K562 (cell line): ENCODE measurements at regions not wholly inside any gene's neighbourhood (a gene's known extent, or its start where the extent isn't known, plus 50 kb on each side); places are given as distances from the start of the nearest gene placed in this dataset.

Experiments used
- ATAC-seq: fragments of 200-7000 bp; cut with Tn5 transposase; 3 replicates; pipeline ENCODE4 v1.9.1; 2020; ENCODE audit warnings: moderate library complexity
- BruUV-seq: library from RNA; stranded (reverse); fragments of 400-500 nt; replicated peaks from 2 replicates; lab custom pipeline; 2021; lab: Mats Ljungman, UMichigan
- CTCF ChIA-PET: fragments of 300-600 bp; formaldehyde crosslinking; extraction: SDS; loops from one replicate; lab custom pipeline; 2021; ENCODE audit warnings: low intra/inter-chr PET ratio; lab: Yijun Ruan, JAX
- POLR2A ChIA-PET: fragments of 300-600, 350-650 bp; sonication (Branson Sonifier 250); formaldehyde crosslinking; extraction: SDS; loops from one replicate; lab custom pipeline; 2021; ENCODE audit warnings: antibody characterized with exemption, inconsistent platforms; lab: Yijun Ruan, JAX
- DNase-seq, 4 experiments: peaks; one replicate each; pipeline versions ENCODE4 v3.0.0 to v3.0.0-alpha.2; 2011 to 2018; ENCODE audit warnings: low spot score in 3 of 4, mixed read lengths in 3 of 4; ENCODE audit errors: extremely low read depth in 1 of 4
- FAIRE-seq: peaks from 2 replicates; lab custom pipeline; 2011; peaks lifted over from hg19 to GRCh38; lab: Jason Lieb, UNC
- H2AFZ ChIP-seq: 2 replicates; pipeline ENCODE4 v1.6.0; 2011; ENCODE audit warnings: low read depth, low read length, control low read depth, inconsistent platforms
- H3K27ac ChIP-seq: fragments of 200-600 bp; 3 replicates; pipeline ENCODE4 v1.8.0; 2011; ENCODE audit warnings: low read depth, mild to moderate bottlenecking, control low read depth, inconsistent platforms, low read length, moderate library complexity, mixed read lengths; ENCODE audit errors: extremely low read depth
- H3K27me3 ChIP-seq, 2 experiments: fragments of 300-600 bp in 1 of 2; 2 replicates in 1 of 2; 3 replicates in 1 of 2; pipeline versions ENCODE4 v1.6.0 to v1.8.0; 2011; ENCODE audit warnings: inconsistent platforms in 2 of 2, low read length in 2 of 2, mild to moderate bottlenecking in 1 of 2, mixed read lengths in 1 of 2, moderate library complexity in 1 of 2; ENCODE audit not compliant: control insufficient read depth in 2 of 2, insufficient read depth in 2 of 2
- H3K36me3 ChIP-seq: fragments of 300-600 bp; 3 replicates; pipeline ENCODE4 v1.8.0; 2011; ENCODE audit warnings: mild to moderate bottlenecking, low read length, inconsistent platforms; ENCODE audit not compliant: control insufficient read depth, insufficient read depth
- H3K4me1 ChIP-seq, 2 experiments: fragments of 200-600 bp in 1 of 2; replicated peaks in 1 of 2; 2 replicates in 1 of 2; 3 replicates in 1 of 2; pipeline versions ENCODE4 v1.5.1 to v1.8.0; 2011; ENCODE audit warnings: inconsistent platforms in 2 of 2, low read length in 2 of 2, mild to moderate bottlenecking in 1 of 2, mixed read lengths in 1 of 2, moderate library complexity in 1 of 2; ENCODE audit not compliant: control insufficient read depth in 2 of 2, insufficient read depth in 2 of 2
- H3K4me2 ChIP-seq: 2 replicates; pipeline ENCODE4 v1.6.1; 2011; ENCODE audit warnings: low read length, control low read depth, inconsistent platforms, mixed read lengths; ENCODE audit not compliant: insufficient read depth
- H3K4me3 ChIP-seq: fragments of 200-600 bp; sonication (generic), shearing (Covaris generic); 2 replicates; pipeline ENCODE4 v1.5.1; 2016; ENCODE audit warnings: control low read depth, inconsistent platforms
- H3K79me2 ChIP-seq: fragments of 200-600 bp; 3 replicates; pipeline ENCODE4 v1.8.0; 2011; ENCODE audit warnings: low read length, inconsistent platforms; ENCODE audit not compliant: control insufficient read depth, insufficient read depth
- H3K9ac ChIP-seq, 2 experiments: 2 replicates each; pipeline versions ENCODE4 v1.6.0 to v1.6.1; 2011; ENCODE audit warnings: low read depth in 2 of 2, low read length in 2 of 2, control low read depth in 1 of 2, inconsistent platforms in 1 of 2, mild to moderate bottlenecking in 1 of 2, mixed read lengths in 1 of 2; ENCODE audit not compliant: insufficient read depth in 1 of 2
- H3K9me1 ChIP-seq: one replicate; pipeline ENCODE4 v1.6.0; 2011; ENCODE audit warnings: inconsistent platforms, mild to moderate bottlenecking, low read length, moderate library complexity; ENCODE audit not compliant: control insufficient read depth, insufficient read depth
- H3K9me3 ChIP-seq: replicated peaks from 2 replicates; pipeline ENCODE4 v1.5.1; 2011; ENCODE audit warnings: low read depth, low read length, inconsistent platforms; ENCODE audit not compliant: control insufficient read depth, insufficient read depth
- H4K20me1 ChIP-seq: replicated peaks from 2 replicates; pipeline ENCODE4 v1.6.1; 2011; ENCODE audit warnings: low read length, inconsistent platforms, mixed read lengths; ENCODE audit not compliant: control insufficient read depth, insufficient read depth
- DLX4 ChIP-seq: fragments of 250-450 bp; sonication (Bioruptor Pico); IDR thresholded peaks from 2 replicates; pipeline ENCODE4 v1.6.1; 2021; ENCODE audit warnings: mild to moderate bottlenecking
- KAT2B ChIP-seq: IDR thresholded peaks from one replicate; pipeline ENCODE4 v1.6.1; 2012; ENCODE audit warnings: low read depth, mild to moderate bottlenecking, control low read depth, inconsistent platforms, low read length, moderate library complexity
- MNT ChIP-seq, 2 experiments: fragments of 450-650 bp; conservative IDR thresholded peaks; 2 replicates each; pipeline ENCODE4 v1.6.1; 2017; ENCODE audit warnings: mild to moderate bottlenecking in 2 of 2, moderate library complexity in 2 of 2
- SMARCB1 ChIP-seq: IDR thresholded peaks from 2 replicates; pipeline ENCODE4 v1.6.1; 2011; ENCODE audit warnings: improper control_type of control experiment, low read depth; ENCODE audit not compliant: insufficient read length
- SRF ChIP-seq, 2 experiments: fragments of 250-450, 450-650 bp in 1 of 2; sonication (Bioruptor Pico) in 1 of 2; sonication (generic) in 1 of 2; formaldehyde crosslinking; IDR thresholded peaks; 2 replicates each; pipeline versions ENCODE4 v1.5.0 to v1.5.1; 2020 to 2022; ENCODE audit warnings: mild to moderate bottlenecking in 1 of 2, missing genetic modification reagents in 1 of 2
- SRSF1 ChIP-seq: fragments of 200-400 bp; formaldehyde crosslinking; IDR thresholded peaks from 2 replicates; pipeline ENCODE4 v1.6.1; 2017; ENCODE audit warnings: mild to moderate bottlenecking, low read depth, low read length, moderate library complexity
- ZNF644 ChIP-seq: fragments of 200-800 bp; sonication (Bioruptor generic); IDR thresholded peaks from 2 replicates; pipeline ENCODE4 v1.6.1; 2016; ENCODE audit warnings: low read depth, missing genetic modification characterization, missing compliant biosample characterization
- WGBS: fragments of 100-300 bp; shearing (Covaris generic); methylation state at CpG from one replicate; pipeline ENCODE4 v1.1.6; 2016; ENCODE audit warnings: low coverage, mixed read lengths; ENCODE audit not compliant: insufficient coverage; ENCODE audit errors: missing lambda C conversion rate; 5-methylcytosine and 5-hydroxymethylcytosine counted together
- in situ Hi-C: fragments of 300-500 bp; cut with MboI; formaldehyde crosslinking; loops from 4 replicates; pipeline ENCODE4 v1.15.0; 2018; ENCODE audit warnings: inconsistent platforms, mixed read lengths
- intact Hi-C: fragments of 100-400 bp; cut with micrococcal nuclease; formaldehyde crosslinking; loops from 2 replicates; pipeline ENCODE4 v1.14.2; 2022
- TF ChIP-seq, protein P1 (sequence below): sonication (generic); formaldehyde crosslinking; IDR thresholded peaks from 2 replicates; pipeline ENCODE4 v1.8.0; 2022; ENCODE audit warnings: missing genetic modification reagents, mild to moderate bottlenecking, borderline replicate concordance

GRCh38 chr3:127072971-127073783, 90.3 kb downstream of the PLXNA1 start (continued):
- TF ChIP-seq, protein P1, sequence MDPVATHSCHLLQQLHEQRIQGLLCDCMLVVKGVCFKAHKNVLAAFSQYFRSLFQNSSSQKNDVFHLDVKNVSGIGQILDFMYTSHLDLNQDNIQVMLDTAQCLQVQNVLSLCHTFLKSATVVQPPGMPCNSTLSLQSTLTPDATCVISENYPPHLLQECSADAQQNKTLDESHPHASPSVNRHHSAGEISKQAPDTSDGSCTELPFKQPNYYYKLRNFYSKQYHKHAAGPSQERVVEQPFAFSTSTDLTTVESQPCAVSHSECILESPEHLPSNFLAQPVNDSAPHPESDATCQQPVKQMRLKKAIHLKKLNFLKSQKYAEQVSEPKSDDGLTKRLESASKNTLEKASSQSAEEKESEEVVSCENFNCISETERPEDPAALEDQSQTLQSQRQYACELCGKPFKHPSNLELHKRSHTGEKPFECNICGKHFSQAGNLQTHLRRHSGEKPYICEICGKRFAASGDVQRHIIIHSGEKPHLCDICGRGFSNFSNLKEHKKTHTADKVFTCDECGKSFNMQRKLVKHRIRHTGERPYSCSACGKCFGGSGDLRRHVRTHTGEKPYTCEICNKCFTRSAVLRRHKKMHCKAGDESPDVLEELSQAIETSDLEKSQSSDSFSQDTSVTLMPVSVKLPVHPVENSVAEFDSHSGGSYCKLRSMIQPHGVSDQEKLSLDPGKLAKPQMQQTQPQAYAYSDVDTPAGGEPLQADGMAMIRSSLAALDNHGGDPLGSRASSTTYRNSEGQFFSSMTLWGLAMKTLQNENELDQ (CRISPR knock-in tag): no peak
- TF ChIP-seq SMARCB1: no peak
- TF ChIP-seq SRSF1: no peak
- no peak for TF ChIP-seq SRF (CRISPR knock-in tag; IDR thresholded peaks at IDR 0.05)

DNA sequence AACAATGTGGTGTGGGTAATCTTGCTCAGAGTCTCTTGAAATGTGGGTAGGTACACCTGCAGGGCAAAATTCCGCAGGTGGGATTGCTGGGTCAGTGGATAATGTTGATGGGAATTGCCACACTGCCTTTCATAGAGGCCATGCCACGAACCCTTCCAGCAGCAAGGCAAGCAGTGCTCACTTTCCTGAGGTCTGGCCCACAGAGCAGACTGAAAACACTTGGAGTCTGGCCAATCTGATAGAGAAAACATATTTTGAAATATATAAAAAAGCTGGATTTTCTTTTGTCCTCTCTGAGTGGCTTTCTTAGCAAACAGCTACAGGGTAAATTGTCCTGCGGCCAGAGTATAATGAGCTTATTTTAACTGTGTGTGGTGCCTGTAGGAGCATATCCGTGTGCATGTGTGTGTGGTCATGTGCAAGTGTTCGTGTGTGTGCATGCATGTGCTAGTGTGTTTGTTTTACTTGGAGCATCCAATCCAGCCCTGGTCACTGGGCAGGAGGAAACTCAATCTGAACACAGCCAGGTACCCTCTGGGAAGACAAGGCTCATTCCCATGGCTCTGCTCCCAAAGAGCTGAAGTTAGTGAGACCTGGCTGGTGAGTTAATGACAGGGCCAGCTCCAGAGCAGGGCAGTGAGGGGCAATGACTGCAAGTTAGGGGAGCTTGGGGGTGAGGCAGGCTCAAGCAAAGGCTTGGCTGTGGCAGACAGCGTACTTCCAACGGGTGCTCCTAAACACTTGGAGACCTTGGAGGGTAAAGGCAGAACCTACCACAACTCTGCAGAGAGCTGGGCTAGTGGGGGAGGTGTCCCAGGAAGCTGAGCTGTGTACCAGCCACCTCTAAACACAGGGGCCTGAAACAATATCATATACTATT, 91.3 kb downstream of the PLXNA1 start:
- H3K27ac ChIP-seq: no peak overlapping the region
- ChIA-PET POLR2A (no interaction called here), CTCF (no interaction called here)
- H3K36me3 ChIP-seq: no peaks in the 10 kb centered on the region
- H3K4me3 ChIP-seq: no peak overlapping the region
- no TSS peak for BruUV-seq
- H3K4me1 ChIP-seq: peaks cover 0 to 8% of the 10 kb centered on the region in 2 experiments; a peak in 2 of 5 replicates
- FAIRE-seq: no peak
- WGBS: 4% methylated on average over 6 of the region's 7 CpGs
- in situ Hi-C loops: no loop called here
- no peak for ATAC-seq
- TF ChIP-seq DLX4 (CRISPR knock-in tag) (no peak), ZNF644 (tag) (no peak), KAT2B (no peak), MNT (conservative IDR thresholded peaks at IDR 0.05) (no peak)
- H3K9me3 ChIP-seq: no peaks in the 10 kb centered on the region
- H3K9me1 ChIP-seq: no peaks in the 10 kb centered on the region
- intact Hi-C loops: no loop called here
- no peaks in the 10 kb centered on the region for H3K79me2 ChIP-seq
- no peak overlapping the region for H3K9ac ChIP-seq
- DNase-seq: no peak
- no peaks in the 10 kb centered on the region for H4K20me1 ChIP-seq
- H3K4me2 ChIP-seq: no peak overlapping the region
- H3K27me3 ChIP-seq: peaks cover 0 to 29% of the 10 kb centered on the region in 2 experiments; a peak in 2 of 5 replicates
- H2AFZ ChIP-seq: no peak overlapping the region
